Mesodermal cell (in vitro differentiated cells): ENCODE measurements at regions not wholly inside any gene's neighbourhood (a gene's known extent, or its start where the extent isn't known, plus 50 kb on each side); places are given as distances from the start of the nearest gene placed in this dataset.
A peak's percentile ranks its signal among the peaks of the same experiment; 100 is the strongest.

Experiments
- H3K27ac ChIP-seq: 2 replicates; pipeline ENCODE4 v1.7.0; 2013; ENCODE audit warnings: mild to moderate bottlenecking, low read depth, low read length, moderate library complexity; ENCODE audit not compliant: severe bottlenecking
- H3K36me3 ChIP-seq: 2 replicates; pipeline ENCODE4 v1.7.1; 2013; ENCODE audit warnings: mild to moderate bottlenecking, low read length, moderate library complexity; ENCODE audit not compliant: control insufficient read depth, insufficient read depth
- H3K4me1 ChIP-seq: one replicate; pipeline ENCODE4 v1.7.1; 2013; ENCODE audit warnings: mild to moderate bottlenecking, low read length; ENCODE audit not compliant: insufficient read depth, control insufficient read depth, poor library complexity, severe bottlenecking
- H3K4me3 ChIP-seq: 2 replicates; pipeline ENCODE4 v1.7.0; 2013; ENCODE audit warnings: low read length, control low read depth, mild to moderate bottlenecking; ENCODE audit not compliant: insufficient read depth, poor library complexity, severe bottlenecking; ENCODE audit errors: extremely low read depth
- H3K9me3 ChIP-seq: 2 replicates; pipeline ENCODE4 v1.7.1; 2013; ENCODE audit warnings: mild to moderate bottlenecking, low read length, moderate library complexity; ENCODE audit not compliant: control insufficient read depth
- WGBS, 2 experiments: methylation state at CpG; one replicate each; pipeline ENCODE4 v1.1.5; 2013; ENCODE audit warnings: missing lambda C conversion rate in 2 of 2; ENCODE audit not compliant: insufficient coverage in 2 of 2; 5-methylcytosine and 5-hydroxymethylcytosine counted together

DNA sequence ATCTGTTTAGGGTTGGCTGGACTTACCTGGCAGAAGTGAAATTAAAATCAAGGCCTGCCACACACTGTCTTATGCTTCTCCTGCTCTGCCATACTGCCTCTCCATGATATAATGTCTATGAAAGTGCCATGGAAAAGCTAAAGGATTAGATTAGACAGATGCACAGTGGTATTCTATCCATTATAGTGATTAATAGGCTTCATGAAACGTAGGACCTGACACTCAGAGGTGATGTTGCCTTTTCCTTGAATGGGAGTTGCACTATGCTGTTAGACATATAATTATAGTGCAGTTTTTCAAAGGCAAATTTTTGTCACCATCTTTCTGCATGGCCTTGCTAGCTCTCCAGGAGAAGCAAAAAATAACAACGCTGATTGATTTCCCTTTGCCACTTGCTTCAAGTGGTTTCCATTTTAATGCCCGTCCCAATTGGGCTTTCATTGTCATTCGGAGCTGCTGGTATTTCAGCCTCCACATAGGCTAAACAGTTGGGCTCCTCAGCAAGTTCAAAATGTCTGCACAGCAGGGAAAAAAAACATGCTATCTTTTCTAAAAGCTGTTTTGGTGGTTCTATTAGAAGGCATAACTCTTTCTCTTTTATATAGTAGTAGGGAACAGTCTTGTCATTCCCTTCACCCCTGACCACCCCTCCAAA, 502.8 kb upstream of the GOT2 start:
- Histone ChIP-seq H3K27ac (no peak overlapping the region), H3K4me1 (no peaks in the 10 kb centered on the region), H3K9me3 (no peaks in the 10 kb centered on the region), H3K4me3 (no peak overlapping the region), H3K36me3 (no peaks in the 10 kb centered on the region)
- WGBS, 2 experiments: 47 to 65% methylated on average over 3 to 4 of the region's 4 CpGs

DNA sequence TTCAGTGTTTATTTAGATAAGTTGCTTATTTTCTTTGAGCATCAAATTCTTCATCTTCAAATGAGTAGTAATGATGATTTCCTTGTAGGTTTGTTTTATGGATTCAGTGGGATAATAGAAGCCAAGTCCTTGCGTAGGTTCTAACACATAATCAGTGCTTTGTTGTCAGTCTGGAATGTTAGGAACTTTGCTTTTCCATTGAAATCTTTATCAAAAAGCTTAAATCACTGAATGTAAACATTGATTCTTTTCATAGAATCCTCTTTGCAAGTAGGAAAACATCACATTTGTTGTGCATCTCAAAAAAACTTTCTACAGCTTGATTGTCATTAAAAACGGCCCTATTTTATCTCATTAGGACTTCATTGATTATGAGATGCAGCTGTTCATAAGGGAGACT, 490.3 kb upstream of the GOT2 start:
- no peaks in the 10 kb centered on the region for H3K9me3 ChIP-seq
- WGBS, 2 experiments: no CpG with 5 or more reads among the region's 2 CpGs
- H3K4me1 ChIP-seq: no peaks in the 10 kb centered on the region

DNA sequence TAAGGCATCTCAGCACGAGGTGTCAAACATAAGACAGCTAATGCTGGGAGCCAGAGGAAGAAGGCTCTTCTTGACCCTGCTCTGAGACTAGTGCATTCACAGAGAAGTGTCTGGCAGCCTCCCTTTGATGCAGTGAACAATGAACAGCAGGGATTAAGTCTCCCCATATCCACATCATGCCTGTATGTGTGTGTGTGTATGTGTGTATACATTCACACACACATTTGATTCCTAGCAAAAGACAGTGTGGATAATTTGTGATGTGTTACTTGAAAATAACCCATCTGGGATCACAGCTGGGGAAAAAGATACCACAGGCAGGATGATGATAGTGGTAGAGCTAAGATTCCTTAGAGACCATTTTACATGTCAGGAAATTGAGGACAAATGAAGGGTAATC, 485.9 kb upstream of the GOT2 start:
- H3K9me3 ChIP-seq: no peaks in the 10 kb centered on the region
- H3K27ac ChIP-seq: no peak overlapping the region
- H3K4me1 ChIP-seq: no peaks in the 10 kb centered on the region
- no peaks in the 10 kb centered on the region for H3K36me3 ChIP-seq
- WGBS, 2 experiments: 82 to 83% methylated on average over 1 of the region's 1 CpG
- no peak overlapping the region for H3K4me3 ChIP-seq

More for the DNA sequence above, 490.3 kb upstream of the GOT2 start:
- Histone ChIP-seq H3K36me3 (no peaks in the 10 kb centered on the region), H3K27ac (no peak overlapping the region), H3K4me3 (no peak overlapping the region)

DNA sequence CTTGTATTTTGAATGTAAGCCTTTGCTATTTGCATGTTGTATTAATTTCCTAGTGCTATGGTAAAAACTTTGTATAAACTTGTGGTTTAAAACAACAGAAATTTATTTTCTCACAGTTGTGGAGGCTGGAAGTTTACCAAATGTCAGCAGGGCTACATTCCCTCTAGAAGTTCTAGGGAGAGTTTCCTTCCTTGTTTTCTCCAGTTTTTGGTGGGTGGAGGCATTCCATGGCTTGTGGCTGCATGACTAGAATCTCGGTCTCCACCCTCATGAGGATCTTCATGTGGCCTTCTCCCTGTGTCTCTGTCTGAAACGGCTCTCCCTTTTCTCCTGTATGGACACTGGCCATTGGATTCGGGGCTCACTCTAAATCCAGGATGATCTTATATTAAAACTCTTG, 482.2 kb upstream of the GOT2 start:
- H3K9me3 ChIP-seq: no peaks in the 10 kb centered on the region
- H3K27ac ChIP-seq: no peak overlapping the region
- H3K4me3 ChIP-seq: no peak overlapping the region
- no peaks in the 10 kb centered on the region for H3K36me3 ChIP-seq
- H3K4me1 ChIP-seq: peaks cover 11% of the 10 kb centered on the region
- 90 to 92% methylated on average over 2 to 3 of the region's 3 CpGs for WGBS, 2 experiments

DNA sequence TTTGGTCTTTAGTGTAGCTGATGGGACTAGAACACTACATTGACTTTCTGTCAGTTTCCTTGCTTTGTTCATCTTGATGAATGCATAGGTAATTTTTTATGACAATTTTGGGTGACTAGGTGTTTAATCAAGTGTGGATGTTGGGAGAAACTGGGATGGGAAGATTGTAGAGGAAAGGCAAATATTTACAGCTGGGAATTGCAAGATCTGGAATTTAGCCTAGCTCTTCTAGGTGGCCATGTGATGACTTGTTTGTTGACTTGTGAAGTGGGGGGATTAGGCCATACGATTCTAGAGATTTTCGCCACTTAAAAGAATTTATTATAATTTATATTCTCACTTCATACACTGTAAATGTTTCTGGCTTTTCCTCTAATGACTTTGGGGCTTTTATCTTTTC, 480.3 kb upstream of the GOT2 start:
- no peaks in the 10 kb centered on the region for H3K9me3 ChIP-seq
- peaks cover 18% of the 10 kb centered on the region for H3K4me1 ChIP-seq
- no peak overlapping the region for H3K27ac ChIP-seq
- no peaks in the 10 kb centered on the region for H3K36me3 ChIP-seq
- H3K4me3 ChIP-seq: no peak overlapping the region
- no CpG with 5 or more reads among the region's 2 CpGs for WGBS, 2 experiments

DNA sequence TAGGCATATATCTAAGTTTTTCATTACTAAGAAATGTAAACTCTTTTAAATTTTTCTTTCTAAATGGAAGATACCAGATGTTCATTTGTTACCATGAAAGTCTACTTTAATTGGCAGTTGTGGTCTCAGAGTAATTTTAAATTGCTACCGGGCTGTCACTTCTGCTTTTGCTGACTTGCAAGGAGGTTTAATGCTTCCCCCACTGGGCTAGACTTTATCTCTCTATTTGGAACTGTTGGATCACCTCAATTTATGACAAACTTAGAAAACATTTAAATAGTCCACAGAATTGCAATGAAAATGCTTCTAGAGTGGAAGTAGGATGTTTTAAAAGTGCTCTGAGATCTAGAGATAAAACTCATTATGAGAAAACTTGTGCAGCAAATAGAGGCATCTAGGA, 479.8 kb upstream of the GOT2 start:
- no peak overlapping the region for H3K4me3 ChIP-seq
- no peaks in the 10 kb centered on the region for H3K36me3 ChIP-seq
- peaks cover 18% of the 10 kb centered on the region for H3K4me1 ChIP-seq
- WGBS, 2 experiments: no CpG with 5 or more reads among the region's 1 CpG
- H3K27ac ChIP-seq: no peak overlapping the region
- no peaks in the 10 kb centered on the region for H3K9me3 ChIP-seq

DNA sequence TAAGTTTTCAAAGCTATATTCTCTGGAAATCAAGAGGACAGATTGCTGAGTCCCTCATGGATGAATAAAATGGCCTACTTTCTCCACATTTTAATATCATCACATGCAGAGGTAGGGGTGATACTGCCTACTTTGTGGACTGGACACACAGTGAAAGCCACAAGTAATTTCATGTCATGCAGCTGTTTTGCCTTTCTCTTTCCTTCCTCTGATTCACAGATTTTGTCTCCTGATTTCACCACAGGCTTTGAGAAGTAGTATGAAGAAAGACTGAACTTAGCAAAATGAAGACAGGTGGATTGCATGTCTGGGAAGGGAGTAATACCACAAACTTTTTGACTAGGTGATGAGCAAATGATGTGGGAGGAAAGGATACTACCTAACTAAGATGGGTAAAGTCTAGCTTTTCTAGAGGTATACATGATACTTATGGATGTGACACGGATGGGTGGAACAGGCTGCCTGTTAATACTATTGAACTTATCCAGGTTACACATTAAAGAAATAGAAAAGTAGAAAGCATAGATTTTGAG, 478.4 kb upstream of the GOT2 start:
- no peak overlapping the region for H3K4me3 ChIP-seq
- peaks cover 18% of the 10 kb centered on the region for H3K4me1 ChIP-seq
- no peaks in the 10 kb centered on the region for H3K36me3 ChIP-seq
- WGBS, 2 experiments: no CpG with 5 or more reads among the region's 1 CpG
- no peaks in the 10 kb centered on the region for H3K9me3 ChIP-seq
- H3K27ac ChIP-seq: no peak overlapping the region

DNA sequence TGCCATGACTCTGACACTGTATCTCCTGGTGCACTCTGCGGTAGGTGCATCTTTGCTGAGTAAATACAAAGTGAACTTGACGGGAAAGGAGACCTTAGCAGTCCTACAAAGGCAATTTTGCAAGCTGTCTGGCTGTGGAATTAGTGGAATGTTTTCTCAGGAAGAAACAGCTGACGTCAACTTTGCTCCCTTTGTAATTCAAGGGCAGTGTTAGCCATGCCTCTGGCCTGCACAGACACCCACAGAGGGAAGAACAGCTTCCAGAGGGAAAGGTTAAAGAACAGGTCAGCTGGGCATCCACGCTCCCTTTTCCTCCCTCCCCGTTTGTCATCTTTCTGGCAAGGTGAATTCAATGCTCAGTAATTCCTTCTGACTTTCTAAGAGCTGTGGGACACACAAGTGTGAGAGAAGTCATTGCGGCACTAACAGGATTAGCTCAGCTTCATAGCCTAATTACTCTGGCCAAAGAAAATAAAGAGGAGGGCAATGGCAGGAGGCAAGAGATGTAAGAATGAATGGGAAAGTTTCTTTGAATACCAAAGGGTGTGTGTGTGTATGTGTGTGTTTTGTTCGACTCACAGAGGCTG, 476.9 kb upstream of the GOT2 start:
- peak overlapping the region; percentile 72 for H3K27ac ChIP-seq
- H3K4me3 ChIP-seq: no peak overlapping the region

DNA sequence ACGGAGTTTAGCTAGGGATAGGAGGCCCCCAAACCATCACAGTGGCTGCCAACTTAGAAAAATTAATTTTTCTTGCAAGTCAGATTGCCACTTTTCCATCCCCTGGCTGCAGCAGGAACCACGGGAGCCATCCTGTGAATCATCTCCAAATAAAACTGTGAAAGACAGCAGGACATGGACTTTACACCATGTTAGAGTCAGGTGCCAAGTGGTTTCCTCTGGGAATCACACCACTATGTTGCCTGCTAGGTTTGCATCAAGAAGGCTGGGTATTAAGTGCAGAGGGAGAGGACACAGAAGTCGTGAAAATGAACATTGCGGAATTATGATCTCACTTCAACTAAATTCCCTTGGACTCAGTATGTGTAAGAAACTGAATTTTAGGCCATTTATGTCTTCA, 471.3 kb upstream of the GOT2 start:
- Histone ChIP-seq H3K36me3 (no peaks in the 10 kb centered on the region), H3K9me3 (no peaks in the 10 kb centered on the region), H3K4me1 (no peaks in the 10 kb centered on the region), H3K4me3 (no peak overlapping the region), H3K27ac (no peak overlapping the region)
- 81 to 100% methylated on average over 1 to 3 of the region's 4 CpGs for WGBS, 2 experiments

More for the DNA sequence above, 476.9 kb upstream of the GOT2 start:
- Histone ChIP-seq H3K4me1 (peaks cover 18% of the 10 kb centered on the region), H3K9me3 (no peaks in the 10 kb centered on the region), H3K36me3 (no peaks in the 10 kb centered on the region)
- 10 to 21% methylated on average over 3 to 5 of the region's 7 CpGs for WGBS, 2 experiments

DNA sequence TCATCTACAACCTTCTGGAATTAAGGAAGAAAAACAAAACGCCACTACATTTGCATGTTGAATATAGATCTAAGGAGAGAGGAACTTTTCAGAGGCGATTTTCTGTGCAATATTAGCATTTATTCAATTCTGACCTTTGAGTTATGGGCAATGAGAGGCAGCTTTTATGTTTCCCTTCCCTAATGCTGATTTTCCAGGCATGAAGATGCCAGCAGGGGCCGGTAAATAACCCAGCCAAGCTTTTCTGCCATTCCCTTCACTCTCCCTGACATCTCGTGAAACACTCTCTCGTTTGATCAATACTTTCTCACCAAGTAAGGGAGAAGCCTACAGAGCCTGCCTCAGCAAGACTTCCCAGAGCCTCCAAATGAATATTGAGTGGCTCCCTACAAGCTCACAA, 470.5 kb upstream of the GOT2 start:
- Histone ChIP-seq H3K27ac (no peak overlapping the region), H3K9me3 (no peaks in the 10 kb centered on the region), H3K36me3 (no peaks in the 10 kb centered on the region), H3K4me1 (no peaks in the 10 kb centered on the region), H3K4me3 (no peak overlapping the region)
- WGBS, 2 experiments: 60 to 63% methylated on average over 3 of the region's 5 CpGs

DNA sequence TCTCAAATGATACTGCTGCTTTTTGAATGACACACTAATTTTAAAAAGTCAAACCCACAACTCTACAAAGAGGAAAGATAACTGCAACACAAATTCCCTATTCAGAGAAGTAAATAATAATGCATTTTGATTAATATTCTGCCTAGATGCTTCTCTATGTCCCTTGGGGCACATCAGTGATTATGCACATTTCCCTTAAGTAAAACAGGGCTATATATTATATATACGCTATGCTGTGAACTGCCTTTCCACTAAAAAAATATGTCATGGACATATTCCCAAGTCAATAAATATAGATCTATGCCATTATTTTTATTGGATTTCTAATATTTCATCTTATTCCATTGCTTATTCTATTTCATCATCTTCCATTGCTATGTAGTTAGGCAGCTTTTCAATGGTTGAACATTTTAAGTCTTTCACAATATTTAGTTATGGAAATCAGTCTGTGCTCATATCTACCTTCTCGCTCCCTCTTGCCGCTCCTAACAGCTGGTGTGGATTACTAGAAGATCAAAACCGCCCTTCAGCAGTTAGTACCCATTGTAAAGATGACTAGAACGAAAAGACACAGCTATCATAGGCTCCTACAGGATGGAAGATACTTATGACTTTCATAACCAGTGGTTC, 468.2 kb upstream of the GOT2 start:
- H3K36me3 ChIP-seq: no peaks in the 10 kb centered on the region
- no peak overlapping the region for H3K27ac ChIP-seq
- no peaks in the 10 kb centered on the region for H3K4me1 ChIP-seq
- WGBS, 2 experiments: 93 to 94% methylated on average over 3 of the region's 5 CpGs
- H3K9me3 ChIP-seq: no peaks in the 10 kb centered on the region
- H3K4me3 ChIP-seq: no peak overlapping the region
